GM12878 (cell line): ENCODE measurements at regions not wholly inside any gene's neighbourhood (a gene's known extent, or its start where the extent isn't known, plus 50 kb on each side); places are given as distances from the start of the nearest gene placed in this dataset.

Experiments
- CHD2 ChIP-seq: IDR thresholded peaks from 2 replicates; pipeline ENCODE4 v1.6.1; 2011; ENCODE audit warnings: low read depth, low read length, improper control_type of control experiment, borderline replicate concordance
- EZH2 ChIP-seq: IDR thresholded peaks from 2 replicates; pipeline ENCODE4 v1.6.1; 2012; ENCODE audit warnings: low read depth, mild to moderate bottlenecking, control low read depth, inconsistent platforms, low read length, borderline replicate concordance; ENCODE audit not compliant: control insufficient read depth
- GATAD2B ChIP-seq: fragments of 450-650 bp; conservative IDR thresholded peaks from 2 replicates; pipeline ENCODE4 v1.6.1; 2017; ENCODE audit warnings: low read depth, mild to moderate bottlenecking, moderate library complexity
- KDM1A ChIP-seq: fragments of 200-600 bp; sonication (generic); IDR thresholded peaks from 2 replicates; pipeline ENCODE4 v1.6.1; 2016; ENCODE audit warnings: borderline replicate concordance
- POLR2A ChIP-seq: IDR thresholded peaks from 2 replicates; pipeline ENCODE4 v1.6.1; 2011; ENCODE audit warnings: low read depth, mild to moderate bottlenecking, low read length
- RFX5 ChIP-seq: IDR thresholded peaks from 2 replicates; pipeline ENCODE4 v1.6.1; 2011; ENCODE audit warnings: low read depth, low read length, improper control_type of control experiment
- SIX5 ChIP-seq: IDR thresholded peaks from 2 replicates; pipeline ENCODE4 v1.6.1; 2011; ENCODE audit warnings: mild to moderate bottlenecking, low read depth, low read length, moderate library complexity; ENCODE audit not compliant: severe bottlenecking
- SMC3 ChIP-seq: IDR thresholded peaks from 2 replicates; pipeline ENCODE4 v1.6.1; 2011; ENCODE audit warnings: low read length, improper control_type of control experiment, borderline replicate concordance
- TF ChIP-seq, protein P1 (sequence below): IDR thresholded peaks from 2 replicates; pipeline ENCODE4 v1.6.1; 2011; ENCODE audit warnings: borderline replicate concordance, low read depth, mild to moderate bottlenecking, moderate library complexity, mixed read lengths, low read length; ENCODE audit not compliant: insufficient read depth; ENCODE audit errors: extremely low read length

DNA sequence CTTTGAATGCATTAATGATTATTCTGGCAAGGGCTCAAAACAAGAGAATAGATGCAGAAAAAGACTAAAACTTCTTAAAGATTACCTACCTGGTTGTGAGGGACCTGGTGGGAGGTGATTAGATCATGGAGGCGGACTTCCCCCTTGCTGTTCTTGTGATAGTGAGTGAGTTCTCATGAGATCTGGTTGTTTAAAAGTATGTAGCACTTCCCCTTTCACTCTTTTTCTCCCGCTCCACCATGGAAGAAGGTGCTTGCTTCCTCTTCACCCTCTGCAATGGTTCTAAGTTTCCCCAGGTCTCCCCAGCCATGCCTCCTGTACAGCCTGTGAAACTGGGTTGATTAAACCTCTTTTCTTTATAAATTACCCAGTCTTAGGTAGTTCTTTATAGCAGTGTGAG is 226.6 kb downstream of the ARHGAP12 start:
- TF ChIP-seq SMC3 (no peak), KDM1A (no peak), EZH2 (no peak), RFX5 (no peak), SIX5 (no peak), POLR2A (peak; percentile 58), GATAD2B (no peak), CHD2 (no peak)
- TF ChIP-seq, protein P1, sequence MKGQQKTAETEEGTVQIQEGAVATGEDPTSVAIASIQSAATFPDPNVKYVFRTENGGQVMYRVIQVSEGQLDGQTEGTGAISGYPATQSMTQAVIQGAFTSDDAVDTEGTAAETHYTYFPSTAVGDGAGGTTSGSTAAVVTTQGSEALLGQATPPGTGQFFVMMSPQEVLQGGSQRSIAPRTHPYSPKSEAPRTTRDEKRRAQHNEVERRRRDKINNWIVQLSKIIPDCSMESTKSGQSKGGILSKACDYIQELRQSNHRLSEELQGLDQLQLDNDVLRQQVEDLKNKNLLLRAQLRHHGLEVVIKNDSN = no peak
